ENCODE measurements at regions not wholly inside any gene's neighbourhood (a gene's known extent, or its start where the extent isn't known, plus 50 kb on each side); places are given as distances from the start of the nearest gene placed in this dataset.

DNA sequence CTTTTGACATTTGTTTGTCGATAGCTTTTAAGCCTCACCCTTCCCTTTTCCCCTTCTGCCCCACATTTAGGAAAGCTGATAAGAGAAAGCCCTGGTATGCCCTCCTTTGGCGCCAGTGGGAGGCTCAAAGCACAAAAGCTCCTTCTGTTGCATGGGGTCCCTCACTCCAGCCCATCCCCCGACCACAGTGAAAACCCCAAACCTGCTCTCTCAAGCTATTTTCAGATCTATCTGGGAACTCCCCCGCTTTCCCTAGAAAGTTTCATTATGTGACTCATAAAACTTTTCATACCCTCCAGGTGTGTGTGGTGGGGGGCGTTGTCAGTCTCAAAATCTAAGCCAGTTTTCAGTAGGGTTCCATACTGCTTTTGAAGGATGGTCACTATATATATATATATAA is 259.0 kb upstream of the PCDH7 start:
- TF ChIP-seq, protein P1, sequence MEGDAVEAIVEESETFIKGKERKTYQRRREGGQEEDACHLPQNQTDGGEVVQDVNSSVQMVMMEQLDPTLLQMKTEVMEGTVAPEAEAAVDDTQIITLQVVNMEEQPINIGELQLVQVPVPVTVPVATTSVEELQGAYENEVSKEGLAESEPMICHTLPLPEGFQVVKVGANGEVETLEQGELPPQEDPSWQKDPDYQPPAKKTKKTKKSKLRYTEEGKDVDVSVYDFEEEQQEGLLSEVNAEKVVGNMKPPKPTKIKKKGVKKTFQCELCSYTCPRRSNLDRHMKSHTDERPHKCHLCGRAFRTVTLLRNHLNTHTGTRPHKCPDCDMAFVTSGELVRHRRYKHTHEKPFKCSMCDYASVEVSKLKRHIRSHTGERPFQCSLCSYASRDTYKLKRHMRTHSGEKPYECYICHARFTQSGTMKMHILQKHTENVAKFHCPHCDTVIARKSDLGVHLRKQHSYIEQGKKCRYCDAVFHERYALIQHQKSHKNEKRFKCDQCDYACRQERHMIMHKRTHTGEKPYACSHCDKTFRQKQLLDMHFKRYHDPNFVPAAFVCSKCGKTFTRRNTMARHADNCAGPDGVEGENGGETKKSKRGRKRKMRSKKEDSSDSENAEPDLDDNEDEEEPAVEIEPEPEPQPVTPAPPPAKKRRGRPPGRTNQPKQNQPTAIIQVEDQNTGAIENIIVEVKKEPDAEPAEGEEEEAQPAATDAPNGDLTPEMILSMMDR (optimal IDR thresholded peaks at IDR 0.05 in 1 of 3, IDR thresholded peaks at IDR 0.05 in 1 of 3, conservative IDR thresholded peaks at IDR 0.05 in 1 of 3; ENCODE audit: extremely low read depth in 1 of 3, insufficient read depth in 2 of 3, low read length in 3 of 3), result no peak
- no peak for TF ChIP-seq EZH2 (IDR thresholded peaks at IDR 0.05; ENCODE audit: low read length)

Measured in keratinocyte (primary cell).